ENCODE measurements at regions not wholly inside any gene's neighbourhood (a gene's known extent, or its start where the extent isn't known, plus 50 kb on each side); places are given as distances from the start of the nearest gene placed in this dataset.

DNA sequence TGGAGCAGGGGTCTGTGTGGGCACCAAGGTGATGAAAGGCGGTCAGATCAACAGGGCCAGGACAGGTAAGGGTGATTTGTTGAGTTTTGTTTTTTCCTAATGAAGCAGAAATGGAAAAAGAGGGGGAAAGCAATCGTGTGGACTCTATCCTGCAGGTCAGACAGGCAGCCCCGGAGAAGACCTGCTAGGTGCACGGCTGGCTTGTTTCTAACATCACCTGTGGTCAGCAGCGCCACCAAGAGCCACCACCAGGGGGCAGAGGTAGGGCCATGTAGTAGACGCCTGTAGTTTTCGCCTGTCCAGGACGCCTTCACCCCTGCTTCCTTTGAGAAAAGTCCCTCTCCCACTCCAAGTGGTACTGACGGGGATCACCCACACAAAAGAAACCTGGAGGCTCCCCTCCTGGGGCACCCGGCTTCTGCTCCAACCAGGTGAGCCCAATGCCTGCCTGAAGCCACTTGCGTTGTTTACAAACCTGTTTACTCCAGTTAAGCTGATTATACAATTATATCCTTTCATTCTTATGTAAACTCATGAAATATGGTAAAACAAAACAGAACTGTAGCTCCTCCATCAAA lies 54.2 kb upstream of the SEC14L1 start:
- TF ChIP-seq, protein P1, sequence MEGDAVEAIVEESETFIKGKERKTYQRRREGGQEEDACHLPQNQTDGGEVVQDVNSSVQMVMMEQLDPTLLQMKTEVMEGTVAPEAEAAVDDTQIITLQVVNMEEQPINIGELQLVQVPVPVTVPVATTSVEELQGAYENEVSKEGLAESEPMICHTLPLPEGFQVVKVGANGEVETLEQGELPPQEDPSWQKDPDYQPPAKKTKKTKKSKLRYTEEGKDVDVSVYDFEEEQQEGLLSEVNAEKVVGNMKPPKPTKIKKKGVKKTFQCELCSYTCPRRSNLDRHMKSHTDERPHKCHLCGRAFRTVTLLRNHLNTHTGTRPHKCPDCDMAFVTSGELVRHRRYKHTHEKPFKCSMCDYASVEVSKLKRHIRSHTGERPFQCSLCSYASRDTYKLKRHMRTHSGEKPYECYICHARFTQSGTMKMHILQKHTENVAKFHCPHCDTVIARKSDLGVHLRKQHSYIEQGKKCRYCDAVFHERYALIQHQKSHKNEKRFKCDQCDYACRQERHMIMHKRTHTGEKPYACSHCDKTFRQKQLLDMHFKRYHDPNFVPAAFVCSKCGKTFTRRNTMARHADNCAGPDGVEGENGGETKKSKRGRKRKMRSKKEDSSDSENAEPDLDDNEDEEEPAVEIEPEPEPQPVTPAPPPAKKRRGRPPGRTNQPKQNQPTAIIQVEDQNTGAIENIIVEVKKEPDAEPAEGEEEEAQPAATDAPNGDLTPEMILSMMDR (conservative IDR thresholded peaks at IDR 0.05; ENCODE audit: low read depth, low read length): peak; percentile 82
- peak; percentile 81 for TF ChIP-seq SMC3 (IDR thresholded peaks at IDR 0.05; ENCODE audit: low read depth, low read length)
- peak; percentile 71 for TF ChIP-seq RAD21 (IDR thresholded peaks at IDR 0.05; ENCODE audit: low read length)
- no peak for TF ChIP-seq POLR2A (IDR thresholded peaks at IDR 0.05; ENCODE audit: low read depth, low read length)
- Histone ChIP-seq H3K9me3 (ENCODE audit: control insufficient read depth, insufficient read depth, low read length) (no peaks in the 10 kb centered on the region), H3K36me3 (ENCODE audit: control insufficient read depth, insufficient read depth, low read length) (peaks cover 4% of the 10 kb centered on the region; the same call in 1 of the 2 replicates), H2AFZ (replicated peaks; ENCODE audit: low read length, poor library complexity) (peak overlapping the region; percentile 83), H4K5ac (ENCODE audit: low read depth, low read length) (0 out of 2 replicates have a peak overlapping the region, but pooled peaks have one; percentile 22), H4K8ac (ENCODE audit: low read depth in 2 of 2, low read length in 2 of 2) (peak overlapping the region in 1 of 2 experiments; percentile 69; a peak in 3 of 4 replicates), H2BK5ac (ENCODE audit: low read depth, low read length, poor library complexity, severe bottlenecking) (no peak overlapping the region), H3K23ac (ENCODE audit: low read depth, low read length) (no peak overlapping the region), H3K27me3 (ENCODE audit: control insufficient read depth, insufficient read depth, low read length) (peaks cover 4% of the 10 kb centered on the region; the same call in 1 of the 2 replicates), H3K18ac (ENCODE audit: low read depth, low read length) (no peak overlapping the region), H4K91ac (ENCODE audit: insufficient read depth, low read depth, low read length) (peak overlapping the region; percentile 14; the same call in 1 of the 2 replicates), H3K79me1 (ENCODE audit: low read depth in 1 of 2, low read length in 2 of 2) (peaks cover 18 to 27% of the 10 kb centered on the region in 2 experiments; a peak in 3 of 4 replicates), H3K14ac (replicated peaks; ENCODE audit: low read depth, low read length) (no peak overlapping the region), H2BK20ac (ENCODE audit: low read depth, low read length) (no peak overlapping the region), H3K9me1 (ENCODE audit: insufficient read depth, low read length) (peaks cover 2% of the 10 kb centered on the region; the same call in 1 of the 2 replicates), H3K4me2 (ENCODE audit: low read depth, low read length) (peak overlapping the region; percentile 29), H3K9ac (ENCODE audit: low read depth, low read length) (no peak overlapping the region), H3K56ac (ENCODE audit: extremely low read depth, insufficient read depth, low read length) (no peak overlapping the region), H2AK5ac (ENCODE audit: low read depth, low read length) (no peak overlapping the region), H2BK15ac (ENCODE audit: low read depth, low read length) (no peak overlapping the region), H2AK9ac (replicated peaks; ENCODE audit: low read depth, low read length, poor library complexity) (peak overlapping the region; percentile 6), H2BK120ac (ENCODE audit: low read depth, low read length) (no peak overlapping the region), H4K20me1 (ENCODE audit: insufficient read depth, low read length) (no peaks in the 10 kb centered on the region), H3K27ac (ENCODE audit: insufficient read depth, low read length) (no peak overlapping the region), H3K4ac (ENCODE audit: low read depth, low read length) (no peak overlapping the region), H3K4me1 (ENCODE audit: control insufficient read depth, insufficient read depth, low read length) (no peaks in the 10 kb centered on the region), H3K4me3 (ENCODE audit: insufficient read depth, low read depth, low read length) (no peak overlapping the region)
- 50% methylated on average over 2 of the region's 11 CpGs; no CpG with 5 or more reads in 1 of the 2 experiments for WGBS, 2 experiments (ENCODE audit: extremely low coverage in 2 of 2, insufficient read length in 1 of 2)
- no TSS peak for BruUV-seq (replicated peaks)
- ATAC-seq (ENCODE audit: low read depth) (peak; percentile 69), DNase-seq (peak; percentile 72)
- ChIA-PET CTCF (interaction anchor here (0.6 to 1.1 kb wide), 6 partner anchors 10 to 320 kb away, joined by 3 to 4 read pairs (median 3); partner anchors contain the start of gene MGAT5B), POLR2A (ENCODE audit: unreplicated experiment) (no interaction called here)
- in situ Hi-C loops (cut with MboI; ENCODE audit: low sequenced_read_pairs): loop anchor here (5.0 kb wide), 1 partner anchor 156 kb away; no protein-coding TSS in a partner anchor
- intact Hi-C loops (cut with micrococcal nuclease): loop anchor here (1.0 to 5.0 kb wide), 2 partner anchors 161 to 236 kb away; no protein-coding TSS in a partner anchor
- dilution Hi-C loops (cut with HindIII; ENCODE audit: low sequenced_read_pairs, unreplicated experiment): no loop called here

All from IMR-90 (cell line).